Progenitor cell of endocrine pancreas (in vitro differentiated cells): ENCODE measurements at regions not wholly inside any gene's neighbourhood (a gene's known extent, or its start where the extent isn't known, plus 50 kb on each side); places are given as distances from the start of the nearest gene placed in this dataset.

Source experiments
- DNase-seq: peaks from one replicate; pipeline ENCODE4 v3.0.0; 2021; ENCODE audit warnings: low spot score; ENCODE audit not compliant: unreplicated experiment
- H3K27ac Mint-ChIP-seq: 2 replicates; pipeline ENCODE4 v1.8.0; 2021; ENCODE audit warnings: mild to moderate bottlenecking, moderate library complexity, mixed read lengths
- H3K27me3 Mint-ChIP-seq: 2 replicates; pipeline ENCODE4 v1.8.0; 2021; ENCODE audit warnings: mixed read lengths
- H3K36me3 Mint-ChIP-seq: 2 replicates; pipeline ENCODE4 v1.8.0; 2022; ENCODE audit warnings: mixed read lengths; ENCODE audit not compliant: insufficient read depth
- H3K4me1 Mint-ChIP-seq: 2 replicates; pipeline ENCODE4 v1.8.0; 2021; ENCODE audit warnings: low read depth, mixed read lengths
- H3K4me3 Mint-ChIP-seq: 2 replicates; pipeline ENCODE4 v1.8.0; 2021; ENCODE audit warnings: low read depth, mild to moderate bottlenecking, moderate library complexity, mixed read lengths
- H3K9me3 Mint-ChIP-seq: 2 replicates; pipeline ENCODE4 v1.8.0; 2021; ENCODE audit warnings: low read depth, mixed read lengths
- CTCF ChIP-seq: fragments of 200-600 bp; sonication (generic); IDR thresholded peaks from one replicate; pipeline ENCODE4 v1.5.0; 2021; ENCODE audit warnings: antibody characterized with exemption, mild to moderate bottlenecking; ENCODE audit not compliant: unreplicated experiment

- Mint-ChIP-seq H3K4me3 (no peak overlapping the region), H3K4me1 (no peaks in the 10 kb centered on the region), H3K9me3 (peaks cover 2% of the 10 kb centered on the region), H3K27me3 (no peaks in the 10 kb centered on the region), H3K27ac (no peak overlapping the region), H3K36me3 (no peaks in the 10 kb centered on the region)
- DNase-seq = no peak
- no peak for TF ChIP-seq CTCF
Observed at GRCh38 chr4:136017556-136017955, 1514.7 kb downstream of the PCDH18 start.

- Mint-ChIP-seq H3K27ac (no peak overlapping the region), H3K9me3 (no peaks in the 10 kb centered on the region), H3K4me3 (no peak overlapping the region), H3K36me3 (no peaks in the 10 kb centered on the region), H3K4me1 (no peaks in the 10 kb centered on the region), H3K27me3 (no peaks in the 10 kb centered on the region)
- no peak for TF ChIP-seq CTCF
- DNase-seq = no peak
Observed at GRCh38 chr4:136012220-136012619, 1520.1 kb downstream of the PCDH18 start.

- H3K4me1 Mint-ChIP-seq = no peaks in the 10 kb centered on the region
- no peak for DNase-seq
- no peaks in the 10 kb centered on the region for H3K9me3 Mint-ChIP-seq
- no peak overlapping the region for H3K4me3 Mint-ChIP-seq
- no peaks in the 10 kb centered on the region for H3K36me3 Mint-ChIP-seq
- TF ChIP-seq CTCF = no peak
- no peaks in the 10 kb centered on the region for H3K27me3 Mint-ChIP-seq
- H3K27ac Mint-ChIP-seq = no peak overlapping the region
Observed at GRCh38 chr4:136009258-136009832, 1522.9 kb downstream of the PCDH18 start.

GRCh38 chr4:136007991-136008390, 1524.3 kb downstream of the PCDH18 start:
- Mint-ChIP-seq H3K9me3 (no peaks in the 10 kb centered on the region), H3K36me3 (no peaks in the 10 kb centered on the region), H3K27me3 (no peaks in the 10 kb centered on the region)

GRCh38 chr4:136002316-136002715, 1530.0 kb downstream of the PCDH18 start:
- Mint-ChIP-seq H3K27me3 (no peaks in the 10 kb centered on the region), H3K27ac (no peak overlapping the region), H3K4me1 (no peaks in the 10 kb centered on the region), H3K36me3 (no peaks in the 10 kb centered on the region), H3K4me3 (no peak overlapping the region), H3K9me3 (no peaks in the 10 kb centered on the region)
- no peak for DNase-seq
- TF ChIP-seq CTCF = no peak

More at GRCh38 chr4:136007991-136008390, 1524.3 kb downstream of the PCDH18 start:
- Mint-ChIP-seq H3K4me1 (no peaks in the 10 kb centered on the region), H3K27ac (no peak overlapping the region), H3K4me3 (no peak overlapping the region)
- no peak for TF ChIP-seq CTCF
- DNase-seq = no peak
